Epithelial cell of proximal tubule (primary cell): ENCODE measurements at regions not wholly inside any gene's neighbourhood (a gene's known extent, or its start where the extent isn't known, plus 50 kb on each side); places are given as distances from the start of the nearest gene placed in this dataset.

Source experiments
- DNase-seq: peaks from one replicate; pipeline ENCODE4 v3.0.0-alpha.2; 2011; ENCODE audit warnings: low read depth
- H3K4me3 ChIP-seq: 2 replicates; pipeline ENCODE4 v1.5.1; 2011; ENCODE audit warnings: low read depth, mild to moderate bottlenecking, low read length
- TF ChIP-seq, protein P1 (sequence below): conservative IDR thresholded peaks from 2 replicates; pipeline ENCODE4 v1.5.1; 2012; ENCODE audit warnings: low read depth, mild to moderate bottlenecking, low read length

DNA sequence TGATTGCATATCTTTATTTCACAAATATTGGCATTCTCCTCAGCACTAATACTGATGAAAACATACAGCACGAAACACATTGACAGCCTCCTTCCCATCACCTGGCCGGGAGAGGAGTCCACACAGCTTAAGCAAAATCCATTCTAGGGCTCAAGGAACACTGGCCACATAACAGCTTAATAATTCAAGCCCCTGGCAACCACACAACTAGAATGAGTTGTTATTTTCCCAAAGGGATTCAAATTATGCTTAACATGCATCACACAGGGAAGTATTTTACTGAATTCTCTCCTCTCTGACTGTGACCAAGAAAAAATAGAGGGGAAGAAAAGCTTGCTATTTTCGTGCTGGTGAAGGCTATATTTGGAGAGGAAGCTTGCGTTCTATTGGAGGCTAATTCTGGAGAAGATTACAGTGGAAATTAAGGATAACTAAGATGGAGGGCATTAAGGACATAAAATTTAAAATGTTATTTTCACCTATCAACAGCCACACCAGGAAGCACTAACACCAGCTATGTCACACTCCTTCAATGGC, 198.5 kb downstream of the ADGRG6 start:
- H3K4me3 ChIP-seq, result no peak overlapping the region
- TF ChIP-seq, protein P1, sequence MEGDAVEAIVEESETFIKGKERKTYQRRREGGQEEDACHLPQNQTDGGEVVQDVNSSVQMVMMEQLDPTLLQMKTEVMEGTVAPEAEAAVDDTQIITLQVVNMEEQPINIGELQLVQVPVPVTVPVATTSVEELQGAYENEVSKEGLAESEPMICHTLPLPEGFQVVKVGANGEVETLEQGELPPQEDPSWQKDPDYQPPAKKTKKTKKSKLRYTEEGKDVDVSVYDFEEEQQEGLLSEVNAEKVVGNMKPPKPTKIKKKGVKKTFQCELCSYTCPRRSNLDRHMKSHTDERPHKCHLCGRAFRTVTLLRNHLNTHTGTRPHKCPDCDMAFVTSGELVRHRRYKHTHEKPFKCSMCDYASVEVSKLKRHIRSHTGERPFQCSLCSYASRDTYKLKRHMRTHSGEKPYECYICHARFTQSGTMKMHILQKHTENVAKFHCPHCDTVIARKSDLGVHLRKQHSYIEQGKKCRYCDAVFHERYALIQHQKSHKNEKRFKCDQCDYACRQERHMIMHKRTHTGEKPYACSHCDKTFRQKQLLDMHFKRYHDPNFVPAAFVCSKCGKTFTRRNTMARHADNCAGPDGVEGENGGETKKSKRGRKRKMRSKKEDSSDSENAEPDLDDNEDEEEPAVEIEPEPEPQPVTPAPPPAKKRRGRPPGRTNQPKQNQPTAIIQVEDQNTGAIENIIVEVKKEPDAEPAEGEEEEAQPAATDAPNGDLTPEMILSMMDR, result no peak
- DNase-seq, result no peak

DNA sequence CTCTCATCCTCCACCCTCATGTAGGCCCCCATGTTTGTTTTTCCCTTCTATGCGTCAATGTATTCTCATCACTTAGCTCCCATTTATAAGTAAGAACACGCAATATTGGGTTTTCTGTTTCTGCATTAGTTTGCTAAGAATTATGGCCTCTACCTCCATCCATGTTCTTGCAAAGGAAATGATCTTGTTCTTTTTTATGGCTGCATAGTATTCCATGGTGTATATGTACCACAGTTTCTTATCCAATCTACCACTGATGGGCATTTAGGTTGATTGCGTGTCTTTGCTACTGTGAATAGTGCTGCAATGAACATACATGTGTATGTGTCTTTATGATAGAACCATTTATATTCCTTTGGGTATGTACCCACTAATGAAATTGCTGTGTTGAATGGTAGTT, 200.0 kb downstream of the ADGRG6 start:
- no peak for DNase-seq
- TF ChIP-seq, protein P1, result no peak
- no peak overlapping the region for H3K4me3 ChIP-seq

DNA sequence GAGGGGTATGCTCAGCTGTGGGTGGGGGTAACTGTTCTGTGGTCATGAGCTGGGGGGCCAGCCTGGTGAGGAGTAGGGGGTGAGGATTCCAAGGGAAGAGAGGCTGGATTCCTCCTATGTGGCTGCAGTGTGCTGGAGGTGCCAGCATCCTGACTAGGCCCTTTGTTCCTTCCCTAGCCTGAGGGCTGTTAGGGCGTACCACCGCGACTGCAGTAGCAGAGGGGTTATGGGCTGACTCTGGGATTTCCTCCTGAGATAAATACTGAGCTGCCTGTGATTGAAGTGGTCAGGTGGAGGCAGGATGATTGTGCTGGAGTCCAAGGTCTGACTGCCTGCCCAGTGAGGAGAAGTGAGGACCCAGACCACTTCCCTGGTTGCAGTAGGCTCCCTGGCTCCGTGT, 205.3 kb downstream of the ADGRG6 start:
- TF ChIP-seq, protein P1, result no peak
- no peak for DNase-seq
- H3K4me3 ChIP-seq, result no peak overlapping the region

DNA sequence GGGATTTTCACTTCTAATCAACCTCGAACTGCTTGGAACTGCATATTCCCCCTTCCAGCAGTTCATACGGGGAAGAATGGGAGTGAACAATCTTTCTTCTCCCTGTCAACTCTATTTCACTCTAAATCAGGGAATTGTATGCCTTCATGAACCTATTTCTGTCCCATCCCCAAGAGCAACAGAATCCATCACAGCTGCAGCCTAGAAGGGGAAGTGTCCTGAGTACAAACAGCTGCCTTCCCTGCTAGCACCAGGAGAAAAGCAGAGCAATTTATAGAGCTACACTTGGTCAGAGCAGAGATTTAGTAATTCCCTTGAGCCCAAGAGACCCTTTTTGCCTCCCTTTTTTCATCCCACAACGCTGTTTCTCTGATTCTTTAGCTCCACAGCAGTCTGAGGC, 208.4 kb downstream of the ADGRG6 start:
- TF ChIP-seq, protein P1, result no peak
- no peak overlapping the region for H3K4me3 ChIP-seq
- DNase-seq, result no peak

DNA sequence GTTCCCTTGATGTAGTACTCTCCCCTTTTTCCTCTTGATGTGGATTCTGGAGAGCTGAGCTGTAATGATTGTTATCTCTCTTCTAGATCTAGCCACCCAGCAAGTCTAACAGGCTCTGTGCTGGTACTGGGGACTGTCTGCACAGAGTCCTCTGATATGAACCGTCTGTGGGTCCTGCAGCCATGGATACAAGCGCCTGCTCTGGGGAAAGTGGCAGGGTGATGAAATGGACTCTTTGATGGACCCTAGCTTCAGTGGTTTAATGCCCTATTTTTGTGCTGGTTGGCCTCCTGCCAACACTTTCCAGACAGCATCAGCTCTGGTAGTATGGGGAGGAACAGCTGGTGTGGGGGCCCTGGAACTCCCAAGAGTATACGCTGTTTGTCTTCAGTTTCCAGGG, 216.3 kb downstream of the ADGRG6 start:
- TF ChIP-seq, protein P1, result no peak
- no peak for DNase-seq
- no peak overlapping the region for H3K4me3 ChIP-seq

DNA sequence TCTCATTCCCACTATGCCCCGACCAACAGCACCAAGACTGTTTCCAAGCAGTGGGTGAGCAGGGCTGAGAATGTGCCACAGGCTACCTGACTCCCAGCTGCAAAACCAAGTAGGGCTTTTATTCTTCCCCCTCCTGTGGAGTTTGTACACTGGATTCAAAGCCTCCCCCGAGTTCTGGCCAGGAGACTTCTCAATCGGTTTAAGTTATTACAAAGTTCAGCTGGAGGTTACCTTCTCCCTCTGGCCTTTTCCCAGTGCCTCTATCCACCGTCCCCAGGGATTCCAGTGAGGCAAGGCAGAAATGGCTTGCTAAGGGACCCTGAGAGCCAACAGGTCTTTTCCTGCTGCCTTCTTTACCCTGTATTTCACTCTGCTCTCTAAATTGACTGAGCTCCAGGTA, 217.0 kb downstream of the ADGRG6 start:
- no peak overlapping the region for H3K4me3 ChIP-seq
- DNase-seq, result no peak
- TF ChIP-seq, protein P1, result no peak

DNA sequence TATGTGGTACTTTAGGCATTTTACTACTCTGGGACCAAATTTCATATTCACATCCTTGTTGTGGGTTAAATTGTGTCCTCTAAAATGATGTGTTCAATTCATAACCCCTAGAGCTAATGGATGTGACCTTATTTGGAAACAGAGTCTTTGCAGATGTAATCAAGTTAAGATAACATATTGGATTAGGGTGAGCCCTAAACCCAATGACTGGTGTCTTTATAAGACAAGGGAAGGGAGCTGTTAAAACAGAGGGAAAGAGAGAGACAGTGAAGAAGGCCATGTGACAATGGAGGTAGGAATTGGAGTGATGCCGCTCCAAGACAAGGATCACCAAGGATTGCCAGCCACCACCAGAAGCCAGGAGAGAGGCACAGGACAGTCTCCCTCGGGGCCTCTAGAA, 220.0 kb downstream of the ADGRG6 start:
- TF ChIP-seq, protein P1, result no peak
- no peak overlapping the region for H3K4me3 ChIP-seq
- no peak for DNase-seq
